ENCODE measurements at regions not wholly inside any gene's neighbourhood (a gene's known extent, or its start where the extent isn't known, plus 50 kb on each side); places are given as distances from the start of the nearest gene placed in this dataset.
"Not testable (repeated sequence)": the region's sequence is repeated elsewhere in the genome, so short reads cannot be mapped to it uniquely, and the experiment has no call there.

DNA sequence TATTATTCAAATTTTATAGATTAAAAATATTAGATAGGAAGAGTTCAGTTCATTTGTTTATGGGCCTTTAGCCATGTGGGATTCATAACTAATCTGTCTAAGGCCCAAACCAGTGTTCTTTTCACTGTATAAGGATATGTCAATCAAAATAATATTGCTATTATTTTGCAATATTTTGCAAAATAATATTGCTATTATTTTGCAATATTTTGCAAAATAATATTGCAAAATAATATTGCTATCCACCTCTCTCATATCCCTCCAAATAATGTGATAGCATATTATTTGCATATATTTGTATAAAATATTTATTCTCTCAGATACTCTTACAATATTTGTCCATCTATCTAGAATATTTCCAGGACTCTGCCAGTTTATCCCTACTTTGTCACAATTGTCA, 595.3 kb upstream of the PTCHD4 start:
- no peak for DNase-seq

DNA sequence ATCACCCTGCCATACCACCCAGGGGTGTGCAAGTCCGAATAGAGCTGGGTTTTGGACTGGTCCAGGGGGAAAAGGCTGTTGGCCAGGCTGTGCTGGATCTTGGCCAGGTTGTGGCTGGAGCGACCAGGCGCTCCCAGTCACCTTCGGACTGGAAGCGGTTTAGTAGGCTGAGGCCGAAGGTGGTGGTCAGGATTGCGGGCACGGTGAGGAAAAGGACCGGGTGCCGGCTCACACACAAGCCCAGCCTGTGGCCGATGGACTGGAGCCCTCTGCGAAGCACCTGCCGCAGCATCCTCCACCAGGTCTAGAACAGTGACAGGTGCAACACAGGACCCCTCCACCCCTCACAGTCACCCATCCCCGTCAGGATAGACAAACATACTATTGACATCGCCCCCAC, 590.6 kb upstream of the PTCHD4 start:
- no peak for DNase-seq

DNA sequence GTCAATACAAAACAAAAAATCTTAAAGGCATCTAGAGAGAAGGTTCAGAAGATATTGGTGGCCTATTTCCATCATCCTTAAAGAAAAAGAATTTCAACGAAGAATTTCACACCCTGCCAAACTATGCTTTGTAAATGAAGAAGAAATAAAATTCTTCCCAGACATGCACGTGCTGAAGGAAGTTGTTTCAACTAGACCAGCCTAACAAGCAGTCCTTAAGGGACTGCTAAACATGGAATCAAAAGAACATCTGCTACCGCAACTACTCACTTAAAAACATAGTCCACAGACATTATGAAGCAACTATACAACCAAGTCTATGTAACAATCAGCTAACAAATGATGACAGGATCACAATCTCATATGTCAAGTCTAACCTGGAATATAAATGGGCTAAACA, 584.9 kb upstream of the PTCHD4 start:
- DNase-seq = no peak

DNA sequence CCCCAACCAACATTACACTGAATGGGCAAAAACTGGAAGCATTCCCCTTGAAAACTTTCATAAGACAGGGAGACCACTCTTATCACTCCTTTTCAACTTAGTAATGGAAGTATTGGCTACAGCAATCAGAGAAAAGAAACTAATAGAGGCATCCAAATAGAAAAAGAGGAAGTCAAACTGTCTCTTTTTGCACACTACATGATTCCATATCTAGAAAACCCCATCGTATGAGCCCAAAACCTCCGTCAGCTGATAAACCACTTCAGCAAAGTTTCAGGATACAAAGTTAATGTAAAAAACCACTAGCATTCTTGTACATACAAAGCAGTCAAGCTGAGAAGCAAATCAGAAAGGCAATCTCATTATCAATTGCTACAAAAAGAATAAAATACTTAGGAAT, 580.4 kb upstream of the PTCHD4 start:
- DNase-seq = no peak

DNA sequence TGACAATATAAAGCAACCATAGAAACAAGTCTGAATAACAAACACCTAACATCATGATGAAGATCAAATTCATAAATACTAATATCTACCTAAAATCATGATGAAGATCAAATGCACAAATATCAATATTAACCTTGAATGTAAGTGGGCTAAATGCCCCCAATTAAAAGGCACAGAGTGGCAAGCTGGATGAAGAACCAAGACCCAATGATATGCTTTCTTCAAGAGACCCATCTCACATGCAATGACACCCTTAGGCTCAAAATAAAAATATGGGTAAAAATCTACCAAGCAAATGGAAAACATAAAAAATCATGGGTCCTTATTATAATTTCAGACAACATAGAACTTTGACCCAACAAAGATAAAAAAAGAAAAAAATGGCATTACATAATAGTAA, 578.5 kb upstream of the PTCHD4 start:
- DNase-seq = no peak

DNA sequence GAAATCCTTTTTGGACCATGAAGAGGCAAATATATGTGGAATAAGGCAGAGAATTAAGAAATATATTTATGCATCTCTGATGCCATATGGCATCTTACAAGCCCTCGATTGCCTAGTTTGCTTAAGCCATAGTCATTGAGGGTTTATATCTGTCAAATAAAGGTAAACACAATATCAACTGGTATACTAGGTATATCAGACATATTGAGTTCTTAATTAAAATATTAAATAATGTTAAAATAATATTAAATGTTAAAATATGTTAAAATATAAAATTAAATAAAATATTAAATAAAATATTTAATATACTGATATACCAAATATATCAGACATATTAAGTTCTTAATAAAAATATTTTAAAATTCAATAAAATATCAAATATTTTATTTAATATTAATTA, 567.4 kb upstream of the PTCHD4 start:
- DNase-seq = no peak

DNA sequence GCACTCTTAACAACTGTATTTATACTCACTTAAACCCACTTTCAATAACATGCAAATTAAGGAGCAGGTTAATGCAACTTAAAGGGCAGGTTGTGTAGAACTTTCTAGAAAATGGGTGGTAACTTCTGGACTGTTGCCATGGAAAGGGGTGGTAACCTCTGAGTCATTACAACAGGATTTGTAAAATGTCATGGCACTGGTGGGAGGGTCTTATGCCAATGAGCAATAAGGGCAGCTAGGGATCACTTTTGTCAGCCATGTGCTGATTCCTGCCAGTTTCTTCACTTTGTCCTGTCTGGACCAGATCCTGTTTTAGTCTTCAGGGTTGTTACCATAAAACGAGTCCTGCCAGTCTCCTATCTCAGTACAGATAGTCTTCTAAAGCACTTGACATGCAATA, 560.5 kb upstream of the PTCHD4 start:
- DNase-seq = no peak

DNA sequence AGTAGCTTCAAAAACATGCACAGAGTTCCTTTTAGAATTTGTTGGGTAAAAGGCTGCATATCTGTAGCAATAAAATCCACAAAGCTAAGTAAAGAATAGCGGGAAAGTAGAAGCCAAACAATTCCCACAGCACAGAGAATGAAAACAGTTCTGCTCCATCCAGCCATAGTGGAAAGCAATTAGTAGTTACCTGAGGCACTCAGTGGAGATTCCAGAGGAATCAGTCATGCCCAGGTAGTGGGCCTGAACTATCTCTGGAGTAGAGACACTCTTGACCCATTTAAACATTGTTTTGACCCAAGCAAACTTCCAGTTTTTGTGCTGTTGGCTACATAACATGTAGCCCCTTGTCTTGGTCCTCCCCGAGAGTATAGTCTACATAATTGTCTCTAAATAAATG, 559.5 kb upstream of the PTCHD4 start:
- DNase-seq = no peak

DNA sequence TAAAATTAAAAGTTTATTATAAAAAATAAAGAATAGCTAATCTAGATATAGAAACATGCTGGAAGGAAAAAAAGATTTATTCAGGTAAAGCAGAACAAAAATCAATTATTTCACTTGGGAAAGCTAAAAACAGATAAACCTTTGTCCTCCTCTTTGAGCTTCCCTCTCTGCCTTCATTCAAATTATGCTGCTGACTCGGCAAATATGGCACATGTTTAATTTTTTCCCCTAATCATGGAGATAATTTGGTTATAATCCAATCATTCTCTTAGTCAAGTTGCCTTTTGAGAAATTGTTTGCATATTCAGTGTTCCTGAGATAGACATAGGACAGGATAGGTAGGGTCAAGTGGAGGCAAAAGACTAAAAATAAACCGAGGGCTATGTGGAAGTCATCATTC, 556.8 kb upstream of the PTCHD4 start:
- no peak for DNase-seq

DNA sequence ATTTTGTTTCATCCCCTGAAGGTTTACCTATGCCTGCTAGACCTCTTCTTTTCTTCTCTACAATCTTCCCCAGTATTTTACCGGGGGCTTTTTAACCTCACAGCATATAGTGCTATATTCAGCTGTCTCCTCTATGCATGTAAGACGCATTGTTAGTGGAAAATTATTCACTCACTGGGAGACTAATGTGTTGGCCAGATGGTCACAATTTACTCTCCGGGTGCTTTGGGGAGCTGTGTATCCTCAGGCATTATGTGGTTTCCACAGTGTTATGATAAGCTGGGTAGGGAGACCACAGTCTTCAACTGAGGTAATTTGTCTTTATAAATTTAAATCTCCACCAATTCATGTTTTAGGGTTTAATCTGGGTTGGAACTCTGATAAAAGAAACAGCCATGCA, 553.8 kb upstream of the PTCHD4 start:
- no peak for DNase-seq

DNA sequence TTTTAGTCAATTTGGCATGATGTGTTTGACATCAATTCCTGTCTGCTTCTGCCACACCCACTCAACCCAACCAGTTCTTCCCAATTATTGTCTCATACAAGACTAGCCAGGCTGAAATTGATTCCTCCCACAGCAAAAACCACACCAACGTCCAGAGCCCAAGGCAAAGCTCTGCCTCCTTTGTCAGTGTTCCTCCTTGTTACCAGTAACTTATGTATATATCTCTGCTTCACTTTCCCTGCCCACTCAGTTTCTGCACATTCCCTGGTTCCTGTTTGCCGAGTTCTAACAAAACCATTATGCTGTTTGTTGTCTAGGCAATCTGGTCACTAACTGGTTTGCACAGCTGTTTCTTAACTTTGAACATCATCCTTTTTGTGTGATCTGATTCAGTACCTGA, 547.9 kb upstream of the PTCHD4 start:
- no peak for DNase-seq

DNA sequence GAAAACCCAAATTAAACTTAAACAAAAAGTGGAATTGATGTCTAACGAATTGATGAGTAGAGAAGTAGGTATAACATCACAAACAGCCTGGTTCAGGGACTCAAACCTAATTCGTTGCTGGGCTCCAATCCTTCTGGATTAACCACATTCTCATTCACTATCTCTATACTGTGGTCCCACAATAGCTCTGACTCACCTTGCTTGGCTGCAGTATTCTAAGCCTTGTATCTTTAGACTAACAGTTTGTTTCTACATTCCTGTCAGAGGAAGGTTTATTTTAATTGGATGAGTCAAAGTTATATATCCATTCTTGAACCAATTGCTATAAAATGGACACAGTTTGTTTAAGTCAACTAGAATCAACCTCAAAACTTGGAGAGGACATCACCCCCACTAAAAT, 530.5 kb upstream of the PTCHD4 start:
- DNase-seq = no peak

DNA sequence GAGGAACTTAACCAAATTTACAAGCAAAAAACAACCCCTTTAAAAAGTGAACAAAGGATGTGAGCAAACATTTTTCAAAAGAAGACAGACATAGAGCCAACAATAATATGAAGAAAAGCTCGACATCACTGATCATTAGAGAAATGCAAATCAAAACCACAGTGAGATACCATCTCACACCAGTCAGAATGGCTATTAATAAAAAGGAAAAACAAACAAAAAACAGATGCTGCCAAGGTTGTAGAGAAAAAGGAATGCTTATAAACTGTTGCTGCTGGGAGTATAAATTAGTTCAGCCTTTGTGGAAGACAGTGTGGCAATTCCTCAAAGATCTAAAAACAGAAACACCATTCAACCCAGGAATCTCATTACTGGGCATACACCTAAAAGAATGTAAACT, 527.8 kb upstream of the PTCHD4 start:
- DNase-seq = not testable (repeated sequence)

DNA sequence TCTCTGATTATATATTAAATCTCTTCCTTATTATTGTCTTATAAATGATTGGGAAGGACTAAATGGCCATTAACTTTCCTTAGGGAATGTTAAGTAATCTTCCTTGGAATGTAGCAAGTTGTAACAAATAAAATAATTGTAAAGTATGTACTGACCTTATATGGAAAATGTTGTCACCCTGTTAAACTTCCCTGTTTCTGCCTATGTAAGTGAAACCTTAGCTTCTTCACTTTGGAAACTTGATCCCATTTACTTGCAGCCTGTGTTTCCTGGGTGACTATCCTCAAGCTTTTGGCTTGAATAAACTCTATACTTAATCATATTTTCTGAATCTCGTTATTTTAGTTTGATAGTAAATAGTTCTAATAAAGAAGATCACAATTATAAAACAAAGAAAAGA, 519.5 kb upstream of the PTCHD4 start:
- no peak for DNase-seq

DNA sequence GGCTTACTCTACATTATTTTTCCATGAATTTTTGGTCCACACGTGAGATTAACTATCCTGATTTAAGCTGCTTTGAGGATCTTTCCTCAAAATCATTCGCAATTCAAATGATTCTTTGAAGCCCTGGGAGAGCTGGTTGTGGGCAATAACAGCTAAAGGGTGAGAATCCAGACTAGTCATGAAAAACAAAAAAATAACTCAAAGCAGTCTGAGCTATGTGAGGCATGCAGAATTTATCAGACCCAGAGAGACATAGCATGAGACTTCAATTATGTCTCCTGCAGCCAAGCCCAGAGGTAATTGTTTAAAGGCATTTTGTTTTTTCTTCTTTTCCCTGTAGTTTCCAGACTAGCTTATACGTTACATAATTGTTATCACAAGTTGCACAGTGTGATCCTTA, 517.3 kb upstream of the PTCHD4 start:
- no peak for DNase-seq

DNA sequence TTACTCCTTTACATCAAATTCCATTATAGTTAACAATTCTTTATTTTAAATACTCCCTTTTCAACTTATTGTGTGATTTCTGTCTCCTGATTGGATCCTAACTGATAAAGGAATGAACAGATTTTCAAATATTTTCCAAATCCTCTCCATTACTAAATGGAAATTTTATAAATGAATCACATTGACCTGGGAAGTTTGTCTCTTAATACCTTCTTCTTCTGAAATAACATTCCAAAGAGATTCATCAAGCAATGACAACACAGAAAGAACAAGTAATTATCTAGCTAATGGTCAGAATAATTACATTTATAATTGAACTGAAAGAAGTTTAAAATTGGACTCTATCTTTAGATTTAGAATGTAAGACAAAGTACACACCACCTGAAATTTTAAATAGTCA, 515.4 kb upstream of the PTCHD4 start:
- DNase-seq = no peak

DNA sequence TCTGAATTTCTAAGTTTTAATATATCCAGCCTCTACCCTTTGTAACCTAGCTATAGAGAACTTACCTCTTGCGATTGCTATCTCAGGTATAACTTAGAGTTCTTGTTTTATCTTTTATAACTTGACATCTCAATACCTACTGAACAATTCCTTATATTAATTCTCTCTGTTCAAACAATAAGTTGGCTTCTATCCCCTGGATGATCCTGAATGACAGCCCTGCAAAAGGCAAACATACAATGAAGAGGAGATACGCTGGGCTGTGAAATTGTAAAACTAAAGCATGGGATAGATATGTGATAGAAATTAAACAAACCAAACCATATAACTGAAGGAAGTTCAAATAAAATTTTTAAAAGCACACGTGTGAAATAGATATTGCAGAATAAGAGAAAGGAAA, 513.6 kb upstream of the PTCHD4 start:
- no peak for DNase-seq

DNA sequence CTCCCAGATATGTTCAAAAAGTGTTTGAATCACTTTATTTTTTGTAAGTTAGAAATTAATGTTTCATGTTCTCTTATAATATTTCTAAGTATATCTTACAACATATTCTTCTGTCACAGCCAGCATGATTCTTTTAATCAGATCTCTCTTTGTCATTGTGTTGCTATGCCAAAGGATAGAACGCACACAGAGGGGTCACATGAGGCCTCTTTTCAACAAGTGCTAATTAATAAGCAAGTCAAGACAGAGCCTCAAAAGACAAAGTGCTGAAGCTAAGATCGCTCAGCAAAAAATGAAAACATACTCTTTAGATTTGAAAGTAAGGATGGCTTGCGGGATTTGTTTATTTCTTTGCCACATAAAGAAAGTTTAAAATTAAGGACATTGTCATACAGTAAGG, 508.8 kb upstream of the PTCHD4 start:
- no peak for DNase-seq

DNA sequence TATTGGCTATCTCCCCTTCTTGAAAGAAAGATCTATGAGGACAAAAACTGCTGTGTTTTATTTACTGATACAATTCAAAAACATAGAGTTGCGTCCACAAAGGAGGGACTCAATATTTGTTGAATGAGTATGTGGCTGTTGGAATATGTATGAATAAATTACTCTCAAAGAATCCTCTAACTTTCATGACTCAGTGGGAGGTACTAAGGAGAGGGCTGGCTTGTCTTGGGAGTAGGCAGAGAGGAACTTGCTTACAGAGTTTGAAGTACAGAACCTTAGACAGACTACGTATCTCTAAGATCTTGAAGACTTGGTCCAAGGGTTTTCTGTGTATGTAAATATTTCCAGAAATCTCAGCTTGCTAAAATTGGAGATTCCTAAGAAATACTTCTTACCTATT, 504.0 kb upstream of the PTCHD4 start:
- DNase-seq = no peak

DNA sequence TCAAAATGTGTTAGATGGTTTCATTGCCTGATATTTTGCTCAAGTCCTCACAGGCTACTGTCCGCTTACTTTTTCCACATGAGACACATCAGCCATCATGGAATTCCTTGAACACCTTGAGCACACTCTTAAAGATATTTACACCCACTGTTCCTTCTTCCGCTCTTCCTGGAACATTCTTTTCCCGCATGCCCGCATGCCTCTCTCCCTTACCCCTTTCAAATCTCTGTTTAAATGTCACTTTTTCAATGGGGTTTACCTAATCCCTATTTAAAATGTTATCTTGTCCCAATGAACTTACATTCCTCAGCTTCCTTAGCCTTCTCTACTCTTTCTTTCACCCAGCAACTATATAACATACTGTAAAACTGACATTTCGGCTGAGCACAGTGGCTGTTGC, 503.3 kb upstream of the PTCHD4 start:
- DNase-seq = no peak

DNA sequence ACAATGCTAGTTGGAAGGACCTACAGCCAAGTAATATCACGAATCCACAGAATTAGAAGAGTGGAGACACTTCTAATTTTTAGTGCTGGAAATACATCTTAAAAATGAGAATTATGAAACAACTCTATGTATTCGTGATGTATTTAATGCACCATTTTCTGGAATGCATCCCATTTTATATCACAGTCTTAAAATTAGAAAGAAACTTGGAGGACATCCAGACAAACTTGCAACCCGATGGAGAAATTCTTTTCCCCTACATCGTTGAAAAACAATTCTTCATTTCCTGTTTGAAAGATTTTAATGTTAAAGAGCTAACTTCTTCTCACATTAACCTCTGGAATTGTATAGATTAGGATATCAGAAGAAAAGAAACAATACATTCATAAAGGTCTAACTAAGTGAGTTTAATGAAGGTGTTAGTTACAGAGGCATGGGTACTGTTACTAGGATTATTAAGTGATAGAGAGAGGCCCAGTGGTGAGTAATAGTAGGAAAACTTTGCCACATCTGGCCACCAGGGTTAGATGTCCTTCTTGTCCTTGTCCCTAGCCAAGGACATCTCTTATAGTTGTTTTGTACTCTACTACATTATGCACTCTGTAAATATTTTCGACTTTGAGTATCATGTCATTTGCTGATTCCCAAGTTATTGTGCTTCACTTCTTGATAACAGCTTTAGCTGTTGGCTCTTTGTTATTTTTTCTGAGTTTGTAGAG, 502.4 kb upstream of the PTCHD4 start:
- no peak for DNase-seq

DNA sequence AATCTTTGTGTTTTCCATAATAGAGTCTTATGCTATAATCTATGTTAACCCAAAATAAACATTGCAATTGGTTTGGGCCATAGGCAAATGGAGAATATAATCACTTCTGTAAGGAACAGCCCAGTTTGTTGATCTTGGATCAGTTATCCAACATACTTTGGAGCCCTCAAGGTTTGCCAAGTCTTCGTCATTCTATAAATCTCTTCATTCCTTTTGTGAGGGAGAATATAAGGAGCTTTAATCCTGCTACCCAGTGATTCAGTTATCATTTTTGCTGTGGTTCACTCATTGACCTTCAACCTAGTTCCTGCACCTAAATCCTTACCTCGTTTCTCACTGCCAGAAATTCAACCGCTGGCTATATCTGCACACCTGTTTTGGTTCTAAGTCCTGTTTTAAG, 500.3 kb upstream of the PTCHD4 start:
- no peak for DNase-seq

DNA sequence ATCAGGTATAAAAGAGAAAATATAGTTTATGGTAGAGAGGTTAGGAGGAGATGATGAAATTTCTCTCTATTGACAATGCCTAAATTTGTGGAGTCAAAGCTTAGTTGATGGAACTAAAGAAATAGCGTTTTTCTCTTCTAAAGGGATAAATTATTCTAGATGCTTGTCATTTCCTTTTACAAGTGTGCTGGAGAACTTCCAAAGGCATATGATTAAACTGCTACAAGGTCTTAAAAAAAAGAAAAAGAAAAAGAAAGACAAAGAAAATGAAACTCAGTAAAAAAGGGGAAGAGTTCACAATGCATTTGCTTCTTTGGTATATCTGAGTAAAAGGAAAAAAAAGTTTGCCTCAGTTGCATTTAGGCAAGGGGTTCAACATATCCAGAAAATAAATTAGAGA, 499.8 kb upstream of the PTCHD4 start:
- DNase-seq = no peak

DNA sequence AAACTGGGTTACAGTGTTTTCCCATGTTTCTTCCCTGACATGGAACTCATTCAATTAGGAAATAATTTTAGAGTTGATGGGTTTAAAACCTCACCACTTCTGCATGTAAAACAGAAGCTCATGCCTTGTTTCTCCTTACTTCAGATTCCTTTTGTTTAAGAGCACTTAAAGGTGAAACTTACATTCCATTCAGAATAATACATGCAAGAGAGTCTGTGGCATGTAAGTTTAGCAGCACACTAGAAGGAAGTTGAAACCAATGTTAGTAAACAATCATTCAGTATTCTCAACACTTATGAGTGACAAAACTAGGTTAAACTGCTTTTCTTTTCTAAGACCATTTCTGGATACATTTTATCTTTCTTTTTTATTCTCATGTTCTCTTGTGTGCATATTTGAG, 495.6 kb upstream of the PTCHD4 start:
- DNase-seq = no peak

DNA sequence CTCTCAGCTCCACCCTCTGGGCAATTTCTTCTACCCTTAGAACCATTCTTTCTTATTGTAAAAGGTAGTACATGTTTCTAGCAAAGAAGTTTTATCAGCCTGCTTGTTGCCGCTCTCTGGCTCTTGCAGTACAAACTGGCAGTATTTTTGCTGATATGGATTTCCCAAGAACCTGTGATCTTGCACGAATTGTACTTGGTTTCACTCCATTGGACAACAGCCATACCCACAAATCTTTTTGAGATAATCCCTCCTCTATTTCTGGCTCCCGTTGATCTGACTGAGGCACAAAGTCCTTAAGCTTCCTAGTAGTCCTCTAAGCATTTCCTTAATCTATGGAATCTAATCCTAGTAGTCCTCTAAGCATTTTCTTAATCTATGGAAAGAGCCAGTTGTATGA, 487.0 kb upstream of the PTCHD4 start:
- no peak for DNase-seq

DNA sequence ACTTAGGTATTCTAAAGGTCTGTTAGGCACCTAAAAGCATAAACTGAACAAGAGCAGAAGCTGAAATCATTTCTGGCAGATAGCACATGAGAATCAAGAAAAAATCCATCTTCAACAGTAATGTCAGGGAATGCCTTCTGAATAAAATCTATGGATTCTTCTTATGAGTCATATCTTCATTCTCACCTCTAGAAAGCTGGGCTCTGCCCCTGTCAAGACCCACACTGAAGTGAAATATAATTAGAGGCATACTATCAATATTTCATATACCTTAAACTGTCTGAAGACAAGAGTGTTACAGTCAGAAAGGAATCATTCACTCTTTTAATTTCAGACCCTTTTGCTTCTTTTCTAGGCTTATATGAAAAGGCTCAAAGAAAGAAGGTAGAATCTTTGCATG, 485.8 kb upstream of the PTCHD4 start:
- DNase-seq = no peak
